WI38 (cell line): ENCODE measurements at regions not wholly inside any gene's neighbourhood (a gene's known extent, or its start where the extent isn't known, plus 50 kb on each side); places are given as distances from the start of the nearest gene placed in this dataset.
"Not testable (repeated sequence)": the region's sequence is repeated elsewhere in the genome, so short reads cannot be mapped to it uniquely, and the experiment has no call there.

ENCODE experiments used
- H3K4me3 ChIP-seq: 2 replicates; pipeline ENCODE4 v1.5.1; 2011; ENCODE audit warnings: low read depth, mild to moderate bottlenecking, control low read depth, low read length

DNA sequence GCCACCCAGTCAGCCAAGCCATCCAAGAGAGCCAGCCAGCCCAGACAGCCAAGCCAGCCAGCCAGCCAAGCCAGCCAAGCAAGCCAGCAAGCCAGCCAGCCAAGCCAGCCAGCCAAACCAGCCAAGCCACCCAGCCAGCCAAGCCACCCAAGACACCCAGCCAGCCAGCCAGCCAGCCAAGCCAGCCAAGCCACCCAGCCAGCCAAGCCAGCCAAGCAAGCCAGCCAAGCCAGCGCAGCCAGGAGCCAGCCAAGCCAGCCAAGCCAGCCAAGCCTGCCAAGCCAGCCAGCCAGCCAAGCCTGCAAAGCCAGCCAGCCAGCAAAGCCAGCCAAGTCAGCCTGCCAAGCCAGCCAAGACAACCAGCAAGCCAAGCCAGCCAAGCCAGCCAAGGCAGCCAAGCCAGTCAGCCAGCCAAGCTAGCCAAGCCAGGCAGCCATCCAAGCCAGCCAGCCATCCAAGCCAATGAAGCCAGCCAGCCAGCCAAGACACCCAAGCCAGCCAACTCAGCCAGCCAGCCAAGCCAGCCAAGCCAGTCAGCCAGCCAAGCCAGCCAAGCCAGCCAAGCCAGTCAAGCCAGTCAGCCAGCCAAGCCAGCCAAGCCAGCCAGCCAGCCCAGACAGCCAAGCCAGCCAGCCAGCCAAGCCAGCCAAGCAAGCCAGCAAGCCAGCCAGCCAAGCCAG is 332.2 kb upstream of the PLGLB2 start:
- not testable (repeated sequence) for H3K4me3 ChIP-seq

DNA sequence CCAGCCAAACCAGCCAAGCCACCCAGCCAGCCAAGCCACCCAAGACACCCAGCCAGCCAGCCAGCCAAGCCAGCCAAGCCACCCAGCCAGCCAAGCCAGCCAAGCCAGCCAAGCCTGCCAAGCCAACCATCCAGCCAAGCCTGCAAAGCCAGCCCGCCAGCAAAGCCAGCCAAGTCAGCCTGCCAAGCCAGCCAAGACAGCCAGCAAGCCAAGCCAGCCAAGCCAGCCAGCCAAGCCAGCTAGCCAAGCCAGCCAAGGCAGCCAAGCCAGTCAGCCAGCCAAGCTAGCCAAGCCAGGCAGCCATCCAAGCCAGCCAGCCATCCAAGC is 331.7 kb upstream of the PLGLB2 start:
- not testable (repeated sequence) for H3K4me3 ChIP-seq

DNA sequence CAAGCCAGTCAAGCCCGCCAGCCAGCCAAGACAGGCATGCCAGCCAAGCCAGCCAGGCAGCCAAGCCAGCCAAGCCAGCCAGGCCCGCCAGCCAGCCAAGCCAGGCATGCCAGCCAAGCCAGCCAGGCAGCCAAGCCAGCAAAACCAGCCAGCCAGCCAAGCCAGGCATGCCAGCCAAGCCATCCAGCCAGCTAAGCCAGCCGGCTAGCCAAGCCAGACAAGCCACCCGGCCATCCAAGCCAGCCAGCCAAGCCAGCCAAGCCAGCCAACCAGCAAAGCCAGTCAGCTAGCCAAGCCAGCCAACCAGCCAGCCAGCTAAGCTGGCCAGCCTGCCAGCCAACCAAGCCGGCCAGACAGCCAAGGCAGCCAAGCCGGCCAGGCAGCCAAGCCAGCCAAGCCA is 330.7 kb upstream of the PLGLB2 start:
- not testable (repeated sequence) for H3K4me3 ChIP-seq

DNA sequence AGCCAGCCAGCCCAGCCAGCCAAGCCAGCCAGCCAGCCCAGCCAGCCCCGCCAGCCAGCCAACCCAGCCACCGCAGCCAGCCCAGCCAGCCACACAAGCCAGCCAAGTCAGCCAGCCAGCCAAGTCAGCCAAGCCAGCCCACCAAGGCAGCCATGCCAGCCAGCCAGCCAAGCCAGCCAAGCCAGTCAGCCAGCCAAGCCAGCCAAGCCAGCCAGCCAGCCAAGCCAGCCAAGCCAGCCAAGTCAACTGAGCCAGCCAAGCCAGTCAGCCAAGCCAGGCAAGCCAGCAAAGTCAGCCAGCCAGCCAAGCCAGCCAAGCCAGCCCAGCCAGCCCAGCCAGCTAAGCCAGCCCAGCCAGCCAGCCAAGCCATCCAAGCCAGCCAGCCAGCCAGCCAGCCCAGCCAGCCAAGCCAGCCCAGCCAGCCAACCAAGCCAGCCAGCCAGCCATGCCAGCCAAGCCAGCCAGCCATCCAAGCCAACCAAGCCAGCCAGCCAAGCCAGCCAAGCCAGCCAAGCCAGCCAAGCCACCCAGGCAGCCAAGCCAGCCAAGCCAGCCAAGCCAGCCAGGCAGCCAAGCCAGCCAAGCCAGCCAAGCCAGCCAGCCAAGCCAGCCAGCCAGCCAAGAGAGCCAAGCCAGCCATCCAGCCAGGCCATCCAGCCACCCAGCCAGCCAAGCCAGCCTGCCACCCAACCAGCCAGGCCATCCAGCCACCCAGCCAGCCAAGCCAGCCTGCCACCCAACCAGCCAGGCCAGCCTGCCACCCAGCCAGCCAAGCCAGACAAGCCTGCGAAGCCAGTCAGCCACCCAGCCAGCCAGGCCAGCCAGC is 329.9 kb upstream of the PLGLB2 start:
- not testable (repeated sequence) for H3K4me3 ChIP-seq

DNA sequence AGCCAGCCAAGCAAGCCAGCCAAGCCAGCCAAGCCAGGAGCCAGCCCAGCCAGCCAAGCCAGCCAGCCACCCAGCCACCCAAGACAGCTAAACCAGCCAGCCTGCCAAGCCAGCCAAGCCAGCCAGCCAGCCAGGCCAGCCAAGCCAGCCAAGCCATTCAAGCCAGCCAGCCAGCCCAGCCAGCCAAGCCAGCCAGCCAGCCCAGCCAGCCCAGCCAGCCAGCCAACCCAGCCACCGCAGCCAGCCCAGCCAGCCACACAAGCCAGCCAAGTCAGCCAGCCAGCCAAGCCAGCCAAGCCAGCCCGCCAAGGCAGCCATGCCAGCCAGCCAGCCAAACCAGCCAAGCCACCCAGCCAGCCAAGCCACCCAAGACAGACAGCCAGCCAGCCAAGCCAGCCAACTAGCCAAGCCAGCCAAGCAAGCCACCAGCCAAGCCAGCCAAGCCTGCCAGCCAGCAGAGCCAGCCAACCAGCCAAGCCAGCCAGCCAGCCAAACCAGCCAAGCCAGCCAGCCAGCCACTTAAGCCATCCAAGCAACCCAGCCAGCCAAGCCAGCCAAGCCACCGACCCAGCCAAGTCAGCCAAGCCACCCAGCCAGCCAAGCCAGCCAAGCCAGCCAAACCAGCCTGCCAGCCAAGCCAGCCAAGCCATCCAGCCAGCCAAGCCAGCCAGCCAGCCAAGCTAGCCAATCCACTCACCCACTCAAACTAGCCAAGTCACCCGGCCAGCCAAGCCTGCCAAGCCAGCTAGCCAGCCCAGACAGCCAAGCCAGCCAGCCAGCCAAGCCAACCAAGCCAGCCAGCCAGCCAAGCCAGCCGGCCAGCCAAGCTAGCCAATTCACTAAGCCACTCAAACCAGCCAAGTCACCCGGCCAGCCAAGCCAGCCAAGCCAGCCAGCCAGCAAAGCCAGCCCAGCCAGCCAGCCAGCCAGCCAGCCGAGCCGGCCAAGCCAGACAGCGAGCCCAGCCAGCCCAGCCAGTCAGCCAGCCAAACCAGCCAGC is 328.8 kb upstream of the PLGLB2 start:
- not testable (repeated sequence) for H3K4me3 ChIP-seq

DNA sequence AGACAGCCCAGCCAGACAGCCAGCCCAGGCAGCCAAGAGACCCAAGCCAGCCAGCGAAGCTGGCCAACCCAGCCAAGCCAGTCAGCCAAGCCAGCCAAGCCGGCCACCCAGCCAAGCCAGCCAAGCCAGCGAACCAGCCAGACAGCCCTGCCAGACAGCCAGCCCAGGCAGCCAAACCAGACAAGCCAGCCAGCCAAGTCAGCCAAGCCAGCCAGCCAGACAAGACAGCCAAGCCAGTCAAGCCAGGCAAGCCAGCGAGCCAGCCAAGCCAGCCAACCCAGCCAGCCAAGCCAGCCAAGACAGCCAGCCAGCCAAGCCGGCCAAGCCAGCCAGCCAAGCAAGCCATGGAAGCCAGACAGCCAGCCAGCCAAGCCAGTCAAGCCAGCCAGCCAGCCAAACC is 327.9 kb upstream of the PLGLB2 start:
- H3K4me3 ChIP-seq: not testable (repeated sequence)

DNA sequence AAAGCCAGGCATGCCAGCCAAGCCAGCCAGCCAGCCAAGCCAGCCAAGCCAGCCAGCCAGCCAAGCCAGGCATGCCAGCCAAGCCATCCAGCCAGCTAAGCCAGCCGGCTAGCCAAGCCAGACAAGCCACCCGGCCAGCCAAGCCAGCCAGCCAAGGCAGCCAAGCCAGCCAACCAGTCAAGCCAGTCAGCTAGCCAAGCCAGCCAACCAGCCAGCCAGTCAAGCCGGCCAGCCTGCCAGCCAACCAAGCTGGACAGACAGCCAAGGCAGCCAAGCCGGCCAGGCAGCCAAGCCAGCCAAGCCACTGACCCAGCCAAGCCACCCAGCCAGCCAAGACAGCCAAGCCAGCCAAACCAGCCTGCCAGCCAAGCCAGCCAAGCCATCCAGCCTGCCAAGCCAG is 326.9 kb upstream of the PLGLB2 start:
- H3K4me3 ChIP-seq: not testable (repeated sequence)

DNA sequence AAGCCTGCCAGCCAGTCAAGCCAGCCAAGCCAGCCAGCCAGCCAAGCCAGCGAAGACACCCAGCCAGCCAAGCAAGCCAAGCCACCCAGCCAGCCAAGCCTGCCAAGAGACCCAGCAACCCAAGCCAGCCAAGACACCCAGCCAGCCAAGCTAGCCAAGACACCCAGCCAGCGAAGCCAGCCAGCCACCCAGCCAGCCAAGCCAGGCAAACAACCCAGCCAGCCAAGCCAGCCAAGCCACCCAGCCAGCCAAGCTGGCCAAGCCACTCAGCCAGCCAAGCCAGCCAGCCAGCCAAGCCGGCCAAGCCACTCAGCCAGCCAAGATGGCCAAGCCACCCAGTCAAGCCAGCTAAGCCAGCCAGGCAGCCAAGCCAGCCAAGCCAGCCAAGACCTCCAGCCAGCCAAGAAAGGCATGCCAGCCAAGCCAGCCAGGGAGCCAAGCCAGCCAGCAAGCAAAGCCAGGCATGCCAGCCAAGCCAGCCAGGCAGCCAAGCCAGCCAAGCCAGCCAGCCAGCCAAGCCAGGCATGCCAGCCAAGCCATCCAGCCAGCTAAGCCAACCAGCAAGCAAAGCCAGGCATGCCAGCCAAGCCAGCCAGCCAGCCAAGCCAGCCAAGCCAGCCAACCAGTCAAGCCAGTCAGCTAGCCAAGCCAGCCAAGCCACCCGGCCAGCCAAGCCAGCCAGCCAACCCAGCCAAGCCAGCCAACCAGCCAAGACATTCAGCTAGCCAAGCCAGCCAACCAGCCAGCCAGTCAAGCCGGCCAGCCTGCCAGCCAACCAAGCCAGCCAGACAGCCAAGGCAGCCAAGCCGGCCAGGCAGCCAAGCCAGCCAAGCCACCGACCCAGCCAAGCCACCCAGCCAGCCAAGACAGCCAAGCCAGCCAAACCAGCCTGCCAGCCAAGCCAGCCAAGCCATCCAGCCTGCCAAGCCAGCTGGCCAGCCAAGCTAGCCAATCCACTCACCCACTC is 323.8 kb upstream of the PLGLB2 start:
- H3K4me3 ChIP-seq: not testable (repeated sequence)

DNA sequence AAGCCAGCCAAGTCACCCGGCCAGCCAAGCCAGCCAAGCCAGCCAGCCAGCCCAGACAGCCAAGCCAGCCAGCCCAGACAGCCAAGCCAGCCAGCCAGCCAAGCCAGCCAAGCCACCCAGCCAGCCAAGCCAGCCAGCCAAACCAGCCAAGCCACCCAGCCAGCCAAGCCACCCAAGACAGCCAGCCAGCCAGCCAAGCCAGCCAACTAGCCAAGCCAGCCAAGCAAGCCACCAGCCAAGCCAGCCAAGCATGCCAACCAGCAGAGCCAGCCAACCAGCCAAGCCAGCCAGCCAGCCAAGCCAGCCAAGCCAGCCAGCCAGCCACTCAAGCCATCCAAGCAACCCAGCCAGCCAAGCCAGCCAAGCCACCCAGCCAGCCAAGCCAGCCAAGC is 323.1 kb upstream of the PLGLB2 start:
- H3K4me3 ChIP-seq: not testable (repeated sequence)

DNA sequence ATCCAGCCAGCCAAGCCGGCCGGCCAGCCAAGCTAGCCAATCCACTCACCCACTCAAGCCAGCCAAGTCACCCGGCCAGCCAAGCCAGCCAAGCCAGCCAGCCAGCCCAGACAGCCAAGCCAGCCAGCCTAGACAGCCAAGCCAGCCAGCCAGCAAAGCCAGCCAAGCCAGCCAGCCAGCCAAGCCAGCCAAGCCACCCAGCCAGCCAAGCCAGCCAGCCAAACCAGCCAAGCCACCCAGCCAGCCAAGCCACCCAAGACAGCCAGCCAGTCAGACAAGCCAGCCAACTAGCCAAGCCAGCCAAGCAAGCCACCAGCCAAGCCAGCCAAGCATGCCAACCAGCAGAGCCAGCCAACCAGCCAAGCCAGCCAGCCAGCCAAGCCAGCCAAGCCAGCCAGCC is 322.7 kb upstream of the PLGLB2 start:
- not testable (repeated sequence) for H3K4me3 ChIP-seq

DNA sequence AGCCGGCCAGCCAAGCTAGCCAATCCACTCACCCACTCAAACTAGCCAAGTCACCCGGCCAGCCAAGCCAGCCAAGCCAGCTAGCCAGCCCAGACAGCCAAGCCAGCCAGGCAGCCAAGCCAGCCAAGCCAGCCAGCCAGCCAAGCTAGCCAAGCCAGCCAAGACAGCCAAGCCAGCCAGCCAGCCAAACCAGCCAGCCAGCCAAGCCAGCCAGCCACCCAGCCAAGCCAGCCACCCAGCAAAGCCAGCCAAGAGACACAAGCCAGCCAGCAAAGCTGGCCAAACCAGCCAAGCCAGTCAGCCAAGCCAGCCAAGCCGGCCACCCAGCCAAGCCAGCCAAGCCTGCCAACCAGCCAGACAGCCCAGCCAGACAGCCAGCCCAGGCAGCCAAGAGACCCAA is 322.2 kb upstream of the PLGLB2 start:
- H3K4me3 ChIP-seq: not testable (repeated sequence)

DNA sequence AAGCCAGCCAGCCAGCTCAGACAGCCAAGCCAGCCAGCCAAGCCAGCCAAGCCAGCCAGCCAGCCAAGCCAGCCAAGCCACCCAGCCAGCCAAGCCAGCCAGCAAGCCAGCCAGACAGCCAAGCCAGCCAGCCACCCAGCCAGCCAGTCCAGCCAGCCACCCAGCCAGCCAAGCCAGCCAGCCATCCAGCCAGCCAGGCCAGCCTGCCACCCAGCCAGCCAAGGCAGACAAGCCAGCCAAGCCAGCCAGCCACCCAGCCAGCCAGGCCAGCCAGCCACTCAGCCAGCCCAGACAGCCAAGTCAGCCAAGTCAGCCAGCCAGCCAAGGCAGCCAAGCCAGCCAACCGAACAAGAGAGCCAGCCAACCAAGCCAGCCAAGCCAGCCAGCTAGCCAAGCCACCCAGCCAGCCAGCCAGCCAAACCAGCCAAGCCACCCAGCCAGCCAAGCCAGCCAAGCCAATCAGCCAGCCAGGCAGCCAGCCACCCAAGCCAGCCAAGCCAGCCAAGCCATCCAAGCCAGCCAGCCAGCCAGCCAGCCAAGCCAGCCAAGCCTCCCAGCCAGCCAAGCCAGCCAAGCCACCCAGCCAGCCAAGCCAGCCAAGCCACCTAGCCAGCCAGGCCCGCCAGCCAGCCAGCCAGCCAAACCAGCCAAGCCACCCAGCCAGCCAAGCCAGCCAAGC is 319.3 kb upstream of the PLGLB2 start:
- not testable (repeated sequence) for H3K4me3 ChIP-seq

DNA sequence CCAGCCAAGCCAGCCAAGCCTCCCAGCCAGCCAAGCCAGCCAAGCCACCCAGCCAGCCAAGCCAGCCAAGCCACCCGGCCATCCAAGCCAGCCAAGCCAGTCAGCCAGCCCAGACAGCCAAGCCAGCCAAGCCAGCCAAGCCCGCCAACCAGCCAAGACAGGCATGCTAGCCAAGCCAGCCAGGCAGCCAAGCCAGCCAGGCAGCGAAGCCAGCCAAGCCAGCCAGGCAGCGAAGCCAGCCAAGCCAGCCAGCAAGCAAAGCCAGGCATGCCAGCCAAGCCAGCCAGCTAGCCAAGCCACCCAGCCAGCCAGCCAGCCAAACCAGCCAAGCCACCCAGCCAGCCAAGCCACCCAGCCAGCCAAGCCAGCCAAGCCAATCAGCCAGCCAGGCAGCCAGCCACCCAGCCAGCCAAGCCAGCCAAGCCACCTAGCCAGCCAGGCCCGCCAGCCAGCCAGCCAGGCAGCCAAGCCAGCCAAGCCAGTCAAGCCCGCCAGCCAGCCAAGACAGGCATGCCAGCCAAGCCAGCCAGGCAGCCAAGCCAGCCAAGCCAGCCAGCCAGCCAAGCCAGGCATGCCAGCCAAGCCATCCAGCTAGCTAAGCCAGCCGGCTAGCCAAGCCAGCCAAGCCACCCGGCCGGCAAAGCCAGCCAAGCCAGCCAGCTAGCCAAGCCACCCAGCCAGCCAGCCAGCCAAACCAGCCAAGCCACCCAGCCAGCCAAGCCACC is 318.5 kb upstream of the PLGLB2 start:
- not testable (repeated sequence) for H3K4me3 ChIP-seq

DNA sequence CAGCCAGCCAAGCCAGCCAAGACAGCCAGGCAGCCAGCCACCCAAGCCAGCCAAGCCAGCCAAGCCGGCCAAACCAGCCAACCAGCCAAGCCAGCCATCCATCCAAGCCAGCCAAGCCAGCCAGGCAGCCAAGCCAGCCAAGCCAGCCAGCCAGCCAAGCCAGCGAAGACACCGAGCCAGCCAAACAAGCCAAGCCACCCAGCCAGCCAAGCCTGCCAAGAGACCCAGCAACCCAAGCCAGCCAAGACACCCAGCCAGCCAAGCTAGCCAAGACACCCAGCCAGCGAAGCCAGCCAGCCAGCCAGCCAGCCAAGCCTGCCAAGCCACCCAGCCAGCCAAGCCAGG is 318.0 kb upstream of the PLGLB2 start:
- H3K4me3 ChIP-seq: not testable (repeated sequence)

DNA sequence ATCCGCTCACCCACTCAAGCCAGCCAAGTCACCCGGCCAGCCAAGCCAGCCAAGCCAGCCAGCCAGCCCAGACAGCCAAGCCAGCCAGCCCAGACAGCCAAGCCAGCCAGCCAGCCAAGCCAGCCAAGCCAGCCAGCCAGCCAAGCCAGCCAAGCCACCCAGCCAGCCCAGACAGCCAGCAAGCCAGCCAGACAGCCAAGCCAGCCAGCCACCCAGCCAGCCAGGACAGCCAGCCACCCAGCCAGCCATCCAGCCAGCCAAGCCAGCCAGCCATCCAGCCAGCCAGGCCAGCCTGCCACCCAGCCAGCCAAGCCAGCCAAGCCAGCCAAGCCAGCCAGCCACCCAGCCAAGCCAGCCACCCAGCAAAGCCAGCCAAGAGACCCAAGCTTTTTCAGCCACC is 316.8 kb upstream of the PLGLB2 start:
- not testable (repeated sequence) for H3K4me3 ChIP-seq

DNA sequence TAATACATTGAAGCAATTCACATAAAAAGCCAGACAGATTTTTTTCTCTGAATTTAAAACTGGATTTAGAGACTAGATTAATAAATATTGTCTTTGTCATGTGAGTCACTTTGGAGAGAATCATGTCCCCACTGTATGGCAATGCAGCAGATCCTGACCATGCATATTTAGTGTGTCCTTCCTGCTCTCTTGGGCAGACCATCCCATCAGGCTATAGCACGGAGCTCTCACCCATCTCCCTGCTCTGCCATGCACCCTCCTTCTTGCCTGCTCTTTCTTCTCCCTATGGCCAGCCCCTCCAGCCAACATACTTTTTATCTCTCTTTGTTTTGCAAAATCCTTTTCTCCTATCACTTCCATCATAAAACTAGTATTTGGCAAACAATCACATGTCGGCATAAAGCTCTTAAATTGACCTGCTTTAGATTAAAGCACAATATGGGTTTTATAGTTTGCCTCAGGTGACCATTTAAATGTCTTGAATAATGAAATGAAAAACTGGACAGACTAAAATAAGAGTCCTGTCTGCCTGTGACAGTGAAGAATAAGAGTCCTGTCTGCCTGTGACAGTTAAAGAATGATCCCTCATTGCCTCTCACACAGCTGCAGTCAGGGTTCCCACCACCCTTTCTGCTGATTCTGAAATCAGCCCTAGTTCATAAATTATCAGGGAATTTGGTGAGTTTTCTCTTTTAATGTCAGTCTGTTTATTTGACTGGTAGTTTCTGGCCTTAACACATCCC is 315.0 kb upstream of the PLGLB2 start:
- not testable (repeated sequence) for H3K4me3 ChIP-seq

DNA sequence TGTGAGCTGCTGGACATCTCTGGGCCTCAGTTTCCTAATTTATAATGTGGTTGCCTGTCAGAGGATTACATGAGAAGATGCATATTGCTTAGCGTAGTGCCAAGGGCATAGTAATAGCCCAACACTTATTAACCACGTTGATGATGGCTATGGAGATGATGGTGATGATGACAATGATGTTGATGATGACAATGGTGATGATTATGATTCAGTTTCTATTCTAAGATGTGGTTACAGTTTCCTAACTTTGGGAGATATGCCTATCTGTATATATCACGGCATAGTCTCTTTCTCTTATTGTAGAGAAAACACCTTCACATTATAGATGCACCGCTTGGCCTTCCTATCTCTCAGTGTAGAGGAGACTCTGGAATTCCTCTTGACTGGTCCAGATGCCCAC is 311.9 kb upstream of the PLGLB2 start:
- H3K4me3 ChIP-seq: not testable (repeated sequence)

DNA sequence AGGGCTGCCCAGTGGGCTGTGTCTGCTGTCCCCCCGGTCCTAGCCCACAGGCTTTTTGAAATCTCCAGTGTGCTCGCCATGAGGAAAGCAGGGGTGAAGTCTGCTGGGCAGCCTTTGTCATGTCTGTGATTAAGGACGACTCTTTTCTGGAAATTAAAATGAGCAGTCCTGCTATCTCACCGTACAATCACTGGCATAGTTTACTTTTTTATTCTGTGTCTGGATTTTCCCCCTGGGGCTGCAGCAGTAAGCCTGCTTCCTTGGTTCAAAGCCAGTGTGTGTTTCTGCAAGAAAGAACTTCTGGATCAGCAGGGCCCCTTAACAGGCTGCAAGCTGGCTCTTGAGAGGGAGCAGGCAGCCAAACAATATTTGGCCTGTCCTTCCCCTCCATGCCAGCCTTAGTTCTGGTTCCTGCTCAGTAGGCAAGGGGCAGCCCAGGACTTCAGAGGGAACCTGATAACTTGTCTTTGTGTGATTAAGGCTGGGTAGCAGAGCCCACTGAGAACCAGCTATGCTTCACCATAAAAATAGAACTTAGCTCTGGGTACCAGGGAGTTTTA is 310.1 kb upstream of the PLGLB2 start:
- H3K4me3 ChIP-seq: not testable (repeated sequence)
